Progenitor cell of endocrine pancreas (in vitro differentiated cells): ENCODE measurements at regions not wholly inside any gene's neighbourhood (a gene's known extent, or its start where the extent isn't known, plus 50 kb on each side); places are given as distances from the start of the nearest gene placed in this dataset.

Experiments used
- DNase-seq: peaks from one replicate; pipeline ENCODE4 v3.0.0; 2021; ENCODE audit warnings: low spot score; ENCODE audit not compliant: unreplicated experiment
- H3K27ac Mint-ChIP-seq: 2 replicates; pipeline ENCODE4 v1.8.0; 2021; ENCODE audit warnings: mild to moderate bottlenecking, moderate library complexity, mixed read lengths
- H3K27me3 Mint-ChIP-seq: 2 replicates; pipeline ENCODE4 v1.8.0; 2021; ENCODE audit warnings: mixed read lengths
- H3K36me3 Mint-ChIP-seq: 2 replicates; pipeline ENCODE4 v1.8.0; 2022; ENCODE audit warnings: mixed read lengths; ENCODE audit not compliant: insufficient read depth
- H3K4me1 Mint-ChIP-seq: 2 replicates; pipeline ENCODE4 v1.8.0; 2021; ENCODE audit warnings: low read depth, mixed read lengths
- H3K4me3 Mint-ChIP-seq: 2 replicates; pipeline ENCODE4 v1.8.0; 2021; ENCODE audit warnings: low read depth, mild to moderate bottlenecking, moderate library complexity, mixed read lengths
- H3K9me3 Mint-ChIP-seq: 2 replicates; pipeline ENCODE4 v1.8.0; 2021; ENCODE audit warnings: low read depth, mixed read lengths
- TF ChIP-seq, protein P1 (sequence below): fragments of 200-600 bp; sonication (generic); IDR thresholded peaks from one replicate; pipeline ENCODE4 v1.5.0; 2021; ENCODE audit warnings: antibody characterized with exemption, mild to moderate bottlenecking; ENCODE audit not compliant: unreplicated experiment

DNA sequence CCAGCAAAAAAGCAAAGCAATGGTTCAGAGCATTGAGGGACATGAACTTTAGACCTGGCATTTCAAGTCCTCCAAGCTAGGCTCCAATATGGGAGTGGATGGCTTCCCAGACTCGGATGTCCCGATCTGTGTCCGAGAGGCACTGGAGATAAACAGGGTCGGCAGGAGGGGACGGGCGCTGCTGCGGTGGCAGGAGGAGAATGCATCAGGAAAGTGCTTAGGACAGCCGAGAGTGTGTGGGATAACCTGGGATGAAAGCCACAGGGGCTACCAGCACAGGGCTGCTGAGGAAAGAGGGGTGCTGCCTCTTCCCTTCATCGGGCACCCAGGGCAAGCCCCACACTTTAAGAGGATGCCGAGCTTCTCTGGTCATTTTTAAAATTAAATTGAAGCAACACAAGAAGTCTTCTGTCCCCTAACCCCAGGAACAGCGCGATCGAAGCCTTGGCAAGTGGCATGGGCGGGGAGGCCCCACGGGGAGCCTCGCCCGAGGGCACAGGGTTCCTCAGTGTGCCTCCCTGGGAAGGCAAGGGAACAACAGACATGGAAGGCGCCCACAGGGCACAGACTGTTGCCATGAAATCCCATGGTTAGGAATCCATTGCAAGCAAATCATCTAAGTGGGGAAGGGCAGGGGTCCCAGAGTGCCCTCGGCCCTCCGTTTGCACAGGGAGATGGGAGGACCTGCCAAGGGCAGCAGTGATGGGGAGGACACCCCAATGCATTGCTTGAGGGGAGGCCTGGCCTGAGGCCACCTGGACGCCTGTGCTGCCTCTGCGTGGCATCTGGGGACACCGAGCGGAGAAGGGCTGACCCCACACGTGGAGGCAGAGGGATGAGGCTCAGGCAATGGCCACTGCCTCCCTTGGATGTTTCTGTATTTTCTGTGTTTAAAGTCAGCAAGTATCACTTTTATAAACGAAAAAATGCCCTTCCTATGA is 78.5 kb upstream of the GPC1 start:
- Mint-ChIP-seq H3K36me3 (peaks cover 2% of the 10 kb centered on the region), H3K4me1 (no peaks in the 10 kb centered on the region), H3K27ac (no peak overlapping the region), H3K4me3 (no peak overlapping the region), H3K9me3 (peaks cover 14% of the 10 kb centered on the region), H3K27me3 (peaks cover 5% of the 10 kb centered on the region)
- TF ChIP-seq, protein P1, sequence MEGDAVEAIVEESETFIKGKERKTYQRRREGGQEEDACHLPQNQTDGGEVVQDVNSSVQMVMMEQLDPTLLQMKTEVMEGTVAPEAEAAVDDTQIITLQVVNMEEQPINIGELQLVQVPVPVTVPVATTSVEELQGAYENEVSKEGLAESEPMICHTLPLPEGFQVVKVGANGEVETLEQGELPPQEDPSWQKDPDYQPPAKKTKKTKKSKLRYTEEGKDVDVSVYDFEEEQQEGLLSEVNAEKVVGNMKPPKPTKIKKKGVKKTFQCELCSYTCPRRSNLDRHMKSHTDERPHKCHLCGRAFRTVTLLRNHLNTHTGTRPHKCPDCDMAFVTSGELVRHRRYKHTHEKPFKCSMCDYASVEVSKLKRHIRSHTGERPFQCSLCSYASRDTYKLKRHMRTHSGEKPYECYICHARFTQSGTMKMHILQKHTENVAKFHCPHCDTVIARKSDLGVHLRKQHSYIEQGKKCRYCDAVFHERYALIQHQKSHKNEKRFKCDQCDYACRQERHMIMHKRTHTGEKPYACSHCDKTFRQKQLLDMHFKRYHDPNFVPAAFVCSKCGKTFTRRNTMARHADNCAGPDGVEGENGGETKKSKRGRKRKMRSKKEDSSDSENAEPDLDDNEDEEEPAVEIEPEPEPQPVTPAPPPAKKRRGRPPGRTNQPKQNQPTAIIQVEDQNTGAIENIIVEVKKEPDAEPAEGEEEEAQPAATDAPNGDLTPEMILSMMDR = no peak
- DNase-seq = no peak

DNA sequence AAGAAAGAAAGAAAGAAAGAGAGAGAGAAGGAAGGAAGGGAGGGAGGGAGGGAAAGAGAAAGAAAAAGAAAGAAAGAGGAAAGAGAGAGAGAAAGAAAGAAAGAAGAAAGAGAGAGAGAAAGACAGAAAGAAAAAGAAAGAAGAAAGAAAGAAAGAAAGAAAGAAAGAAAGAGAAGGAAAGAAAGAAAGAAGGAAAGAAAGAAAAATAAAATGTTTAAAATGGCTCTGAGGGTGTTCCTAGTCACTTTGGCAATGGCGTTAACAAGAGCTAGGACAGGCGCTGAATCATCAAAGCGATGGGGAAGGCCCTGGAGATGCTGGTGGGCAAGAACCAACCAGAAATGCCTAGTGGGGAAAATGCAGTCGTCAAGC is 77.8 kb upstream of the GPC1 start:
- no peaks in the 10 kb centered on the region for H3K4me1 Mint-ChIP-seq
- H3K27me3 Mint-ChIP-seq = no peaks in the 10 kb centered on the region
- H3K36me3 Mint-ChIP-seq = peaks cover 2% of the 10 kb centered on the region
- H3K27ac Mint-ChIP-seq = no peak overlapping the region
- no peak for DNase-seq
- H3K4me3 Mint-ChIP-seq = no peak overlapping the region
- TF ChIP-seq, protein P1 = no peak
- peaks cover 14% of the 10 kb centered on the region for H3K9me3 Mint-ChIP-seq

DNA sequence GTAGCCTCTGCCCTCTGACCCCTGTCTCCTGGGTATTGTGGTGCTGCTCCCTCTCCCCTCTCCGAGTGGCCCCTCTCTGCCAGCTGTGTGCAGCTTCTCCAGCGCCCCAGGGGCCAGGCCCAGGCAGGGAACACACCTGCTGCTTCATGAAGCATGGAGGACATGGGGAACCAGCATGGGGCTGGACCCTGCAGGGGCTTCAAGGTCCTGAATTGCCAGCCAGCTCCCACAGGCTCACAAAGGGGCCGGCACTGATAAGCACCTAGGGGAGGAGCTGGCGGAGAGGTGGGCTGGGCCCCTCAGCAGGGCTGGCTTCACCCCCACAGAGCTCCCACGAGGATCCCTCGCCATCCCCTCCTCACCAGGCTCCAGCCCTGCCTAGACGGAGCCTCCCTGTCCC is 77.4 kb upstream of the GPC1 start:
- Mint-ChIP-seq H3K9me3 (peaks cover 14% of the 10 kb centered on the region), H3K36me3 (peaks cover 2% of the 10 kb centered on the region)
- TF ChIP-seq, protein P1 = no peak

DNA sequence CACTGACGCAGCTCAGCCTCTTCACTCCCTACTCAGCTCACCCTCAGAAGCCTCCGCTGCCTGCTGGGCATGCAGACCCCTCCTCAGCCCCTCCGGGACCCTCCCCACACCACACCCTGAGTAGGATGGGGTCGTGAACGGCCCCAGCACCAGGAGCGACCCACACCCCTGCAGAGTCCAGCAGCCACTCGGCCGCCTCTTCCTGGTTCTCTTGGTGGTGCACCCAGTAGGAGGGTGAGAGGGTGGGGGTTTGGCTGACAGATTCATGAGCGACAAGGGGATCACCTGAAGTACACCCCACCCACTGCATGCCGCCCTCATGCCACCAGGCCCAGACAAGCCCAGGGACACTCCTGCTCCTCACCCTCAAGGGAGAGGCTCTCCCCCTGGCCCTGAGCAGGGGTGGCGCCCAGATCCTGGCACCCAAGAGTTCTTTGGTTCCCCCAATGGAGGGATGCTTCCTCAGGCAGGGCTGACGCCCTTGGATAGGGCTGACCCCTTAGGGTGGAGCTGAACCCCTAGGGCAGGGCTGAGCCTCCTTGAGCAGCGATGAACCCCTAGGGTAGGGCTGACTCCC is 76.6 kb upstream of the GPC1 start:
- no peak overlapping the region for H3K4me3 Mint-ChIP-seq
- TF ChIP-seq, protein P1 = no peak
- H3K27ac Mint-ChIP-seq = no peak overlapping the region
- no peaks in the 10 kb centered on the region for H3K4me1 Mint-ChIP-seq
- no peak for DNase-seq
- H3K9me3 Mint-ChIP-seq = peaks cover 14% of the 10 kb centered on the region
- peaks cover 2% of the 10 kb centered on the region for H3K36me3 Mint-ChIP-seq
- H3K27me3 Mint-ChIP-seq = no peaks in the 10 kb centered on the region

More for the DNA sequence above, 77.4 kb upstream of the GPC1 start:
- Mint-ChIP-seq H3K27me3 (no peaks in the 10 kb centered on the region), H3K27ac (no peak overlapping the region), H3K4me1 (no peaks in the 10 kb centered on the region), H3K4me3 (no peak overlapping the region)
- DNase-seq = no peak

DNA sequence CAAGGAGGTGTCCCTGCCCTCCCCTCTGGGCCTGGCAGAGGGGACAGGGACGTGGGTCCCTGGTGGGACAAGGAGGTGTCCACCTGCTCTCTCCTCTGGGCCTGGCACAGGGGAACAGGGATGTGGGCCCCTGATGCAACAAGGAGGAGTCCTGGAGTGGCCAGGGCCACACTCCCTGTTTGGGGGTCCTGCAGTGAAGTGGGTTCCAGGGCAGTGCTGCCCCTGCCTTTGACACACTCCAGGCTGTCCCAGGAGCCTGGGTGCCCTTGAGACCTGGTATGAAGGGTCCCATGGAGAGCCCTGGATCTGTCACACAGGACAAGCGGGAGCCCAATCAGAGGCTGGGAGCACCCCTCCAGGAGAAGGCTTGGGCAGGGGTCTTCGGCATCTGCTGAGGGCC is 75.8 kb upstream of the GPC1 start:
- Mint-ChIP-seq H3K4me3 (no peak overlapping the region), H3K27ac (no peak overlapping the region), H3K27me3 (no peaks in the 10 kb centered on the region), H3K4me1 (no peaks in the 10 kb centered on the region), H3K9me3 (peaks cover 14% of the 10 kb centered on the region), H3K36me3 (peaks cover 2% of the 10 kb centered on the region)
- TF ChIP-seq, protein P1 = no peak
- no peak for DNase-seq
